IPS-15b (cell line): ENCODE measurements at regions not wholly inside any gene's neighbourhood (a gene's known extent, or its start where the extent isn't known, plus 50 kb on each side); places are given as distances from the start of the nearest gene placed in this dataset.

Source experiments
- H3K27me3 ChIP-seq: one replicate; pipeline ENCODE4 v1.6.1; 2013; ENCODE audit warnings: low read length; ENCODE audit not compliant: control insufficient read depth, insufficient read depth
- H3K36me3 ChIP-seq: one replicate; pipeline ENCODE4 v1.6.1; 2013; ENCODE audit warnings: low read length; ENCODE audit not compliant: control insufficient read depth, insufficient read depth
- H3K4me1 ChIP-seq: one replicate; pipeline ENCODE4 v1.6.1; 2013; ENCODE audit warnings: mild to moderate bottlenecking, low read length; ENCODE audit not compliant: control insufficient read depth, insufficient read depth
- H3K4me3 ChIP-seq: one replicate; pipeline ENCODE4 v1.5.1; 2013; ENCODE audit warnings: low read depth, low read length
- H3K9ac ChIP-seq: one replicate; pipeline ENCODE4 v1.6.1; 2013; ENCODE audit warnings: low read depth, mild to moderate bottlenecking, low read length
- H3K9me3 ChIP-seq: one replicate; pipeline ENCODE4 v1.6.1; 2013; ENCODE audit warnings: mild to moderate bottlenecking, low read length; ENCODE audit not compliant: control insufficient read depth, insufficient read depth

DNA sequence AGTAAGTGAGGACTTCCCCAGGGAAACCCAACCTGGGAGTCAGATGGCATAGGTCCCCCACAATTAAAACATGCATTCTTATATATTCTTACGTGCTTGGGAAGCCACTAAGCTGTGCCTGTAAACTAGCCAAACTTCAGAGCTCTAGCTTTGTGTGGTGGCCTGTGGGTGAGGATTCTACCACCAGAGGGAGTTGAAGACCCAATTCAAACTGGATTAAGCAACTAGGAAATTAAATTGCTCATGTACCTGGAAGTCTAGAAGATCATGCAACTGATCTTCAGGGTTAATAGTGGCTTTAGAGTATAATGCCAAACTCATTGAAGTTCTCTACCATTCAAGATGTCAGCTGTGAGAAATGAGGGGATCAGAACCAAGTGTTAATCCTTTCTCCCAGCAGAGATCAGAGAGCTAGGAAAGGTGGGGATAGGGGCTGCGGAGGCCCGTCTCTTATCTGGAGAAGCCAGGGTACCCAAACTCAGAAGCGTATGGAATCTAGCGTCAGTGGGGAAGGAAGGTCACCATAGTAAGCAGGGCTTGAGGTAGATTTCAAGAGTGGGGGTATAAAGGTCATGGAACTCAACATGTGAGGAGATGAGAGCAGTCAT, 53.2 kb upstream of the CCDC85A start:
- no peak overlapping the region for H3K4me3 ChIP-seq
- H3K9me3 ChIP-seq, result no peaks in the 10 kb centered on the region
- H3K27me3 ChIP-seq, result no peaks in the 10 kb centered on the region
- H3K9ac ChIP-seq, result no peak overlapping the region
- no peaks in the 10 kb centered on the region for H3K4me1 ChIP-seq
- no peaks in the 10 kb centered on the region for H3K36me3 ChIP-seq

DNA sequence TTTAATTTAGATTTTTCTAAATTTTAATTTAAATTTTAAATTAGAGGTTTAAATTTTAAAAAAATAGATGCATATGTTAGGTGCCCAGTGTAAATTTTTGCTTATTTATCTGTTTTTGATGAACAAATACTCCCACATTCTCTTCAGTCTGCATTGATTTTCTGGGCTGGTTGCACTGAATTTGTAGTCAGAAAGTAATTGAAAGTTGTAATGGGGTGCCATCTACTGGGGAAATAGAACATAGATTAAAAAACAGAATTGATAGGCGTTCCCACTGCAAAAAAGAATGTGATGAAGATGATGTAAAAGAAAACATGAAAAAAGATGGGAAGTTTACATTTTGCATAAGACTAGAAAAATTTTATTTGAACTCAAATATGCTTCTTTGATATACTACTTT, 51.7 kb upstream of the CCDC85A start:
- Histone ChIP-seq H3K9me3 (no peaks in the 10 kb centered on the region), H3K36me3 (no peaks in the 10 kb centered on the region), H3K4me1 (no peaks in the 10 kb centered on the region)

DNA sequence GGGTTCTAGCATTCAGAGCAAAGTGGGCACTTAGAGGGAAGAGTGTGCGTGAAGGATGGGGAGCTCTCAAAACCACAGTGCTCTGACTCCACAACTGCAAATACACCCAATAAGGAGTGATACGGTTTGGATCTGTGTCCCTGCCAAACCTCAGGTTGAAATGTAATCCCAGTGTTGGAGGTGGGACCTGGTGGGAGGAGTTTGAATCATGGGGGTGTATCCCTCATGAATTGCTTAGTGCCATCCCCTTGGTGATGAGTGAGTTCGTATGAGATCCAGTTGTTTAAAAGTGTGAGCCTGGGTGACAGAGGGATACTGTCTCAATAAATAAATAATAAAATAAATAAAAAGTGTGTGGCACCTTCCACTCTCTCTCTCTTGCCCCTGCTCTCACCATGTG, 50.3 kb upstream of the CCDC85A start:
- Histone ChIP-seq H3K9me3 (no peaks in the 10 kb centered on the region), H3K36me3 (no peaks in the 10 kb centered on the region), H3K4me3 (no peak overlapping the region), H3K4me1 (no peaks in the 10 kb centered on the region), H3K9ac (no peak overlapping the region), H3K27me3 (no peaks in the 10 kb centered on the region)

More for the DNA sequence above, 51.7 kb upstream of the CCDC85A start:
- Histone ChIP-seq H3K9ac (no peak overlapping the region), H3K27me3 (no peaks in the 10 kb centered on the region), H3K4me3 (no peak overlapping the region)

DNA sequence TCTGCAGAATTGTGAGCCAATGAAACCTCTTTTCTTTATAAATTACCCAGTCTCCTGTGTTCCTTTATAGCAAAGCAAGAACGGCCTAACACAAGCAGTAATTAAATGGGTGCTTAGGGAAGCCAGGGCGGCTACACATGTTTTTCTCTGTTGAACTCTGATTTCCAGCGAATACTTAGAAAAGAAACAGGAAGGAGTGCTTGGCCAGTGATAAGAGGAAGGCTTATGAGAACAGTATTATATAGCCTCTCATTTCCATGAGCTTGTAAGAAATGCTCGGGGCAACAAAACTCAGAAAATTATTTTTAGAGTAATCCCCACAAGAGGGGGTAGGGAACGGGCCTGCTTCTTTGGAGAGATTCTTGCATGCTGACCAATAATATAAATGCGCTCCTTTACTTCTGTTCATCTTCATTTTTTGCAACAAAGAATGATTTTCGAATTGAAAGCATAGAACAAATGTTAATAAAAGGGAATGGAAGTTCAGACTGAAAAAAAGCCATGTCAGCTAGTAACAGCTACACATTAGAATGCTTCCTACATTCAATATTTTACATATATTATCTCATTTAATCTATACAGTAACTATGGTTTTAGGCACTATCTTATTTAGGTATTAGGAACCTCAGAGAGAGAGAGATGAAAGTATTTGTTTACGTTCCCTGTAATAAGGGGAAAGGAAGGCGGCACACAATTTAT, 49.7 kb upstream of the CCDC85A start:
- H3K9ac ChIP-seq, result no peak overlapping the region
- no peak overlapping the region for H3K4me3 ChIP-seq
- H3K36me3 ChIP-seq, result no peaks in the 10 kb centered on the region
- no peaks in the 10 kb centered on the region for H3K4me1 ChIP-seq
- no peaks in the 10 kb centered on the region for H3K27me3 ChIP-seq
- no peaks in the 10 kb centered on the region for H3K9me3 ChIP-seq
